Central memory CD8-positive, alpha-beta T cell (primary cell): ENCODE measurements at regions not wholly inside any gene's neighbourhood (a gene's known extent, or its start where the extent isn't known, plus 50 kb on each side); places are given as distances from the start of the nearest gene placed in this dataset.

Experiments
- ATAC-seq: fragments of 150-1000 bp; cut with Tn5 transposase; replicated peaks from 2 replicates; pipeline ENCODE4 v1.10.0; 2022; ENCODE audit warnings: mild to moderate bottlenecking, moderate FRiP score, moderate number of reproducible peaks; ENCODE audit not compliant: poor library complexity, severe bottlenecking; ENCODE audit errors: extremely low read depth
- DNase-seq, 2 donors: peaks; one replicate each; pipeline ENCODE4 v3.0.0; 2021; ENCODE audit warnings: low spot score in 2 of 2
- H3K27ac Mint-ChIP-seq: one replicate; pipeline ENCODE4 v1.8.0; 2022; ENCODE audit warnings: low read depth, mild to moderate bottlenecking, moderate library complexity, mixed read lengths
- H3K27me3 Mint-ChIP-seq: one replicate; pipeline ENCODE4 v1.8.0; 2022; ENCODE audit warnings: mixed read lengths
- H3K36me3 Mint-ChIP-seq: one replicate; pipeline ENCODE4 v1.8.0; 2022; ENCODE audit warnings: mild to moderate bottlenecking, moderate library complexity, mixed read lengths; ENCODE audit not compliant: insufficient read depth
- H3K4me1 Mint-ChIP-seq: one replicate; pipeline ENCODE4 v1.8.0; 2022; ENCODE audit warnings: mixed read lengths
- H3K4me3 Mint-ChIP-seq: one replicate; pipeline ENCODE4 v1.8.0; 2022; ENCODE audit warnings: mild to moderate bottlenecking, moderate library complexity, mixed read lengths
- H3K9me3 Mint-ChIP-seq: one replicate; pipeline ENCODE4 v1.8.0; 2022; ENCODE audit warnings: mixed read lengths

DNA sequence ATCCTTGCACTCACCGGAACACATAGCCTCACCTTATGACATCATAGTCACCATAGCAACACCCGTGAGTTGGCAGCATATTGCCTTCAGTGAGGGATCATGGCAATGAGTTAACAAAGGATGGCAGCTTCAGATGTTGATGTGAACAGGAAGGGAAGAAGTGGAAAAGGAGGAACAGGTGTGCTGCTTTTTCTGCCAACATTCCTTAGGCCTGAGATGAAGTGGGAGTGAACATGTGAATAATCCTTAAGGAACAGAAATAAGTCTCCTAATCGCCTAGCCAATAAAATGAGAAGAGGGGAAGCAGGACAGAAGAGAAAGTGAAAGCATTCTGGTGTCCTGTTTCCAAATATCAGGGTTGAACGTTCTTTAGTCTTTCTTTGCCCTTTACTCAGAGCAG lies 360.0 kb downstream of the BRINP1 start:
- ATAC-seq: no peak
- no peak for DNase-seq
- Mint-ChIP-seq H3K36me3 (no peaks in the 10 kb centered on the region), H3K4me3 (no peak overlapping the region), H3K27ac (no peak overlapping the region), H3K4me1 (no peaks in the 10 kb centered on the region), H3K27me3 (no peaks in the 10 kb centered on the region), H3K9me3 (peaks cover 17% of the 10 kb centered on the region)

DNA sequence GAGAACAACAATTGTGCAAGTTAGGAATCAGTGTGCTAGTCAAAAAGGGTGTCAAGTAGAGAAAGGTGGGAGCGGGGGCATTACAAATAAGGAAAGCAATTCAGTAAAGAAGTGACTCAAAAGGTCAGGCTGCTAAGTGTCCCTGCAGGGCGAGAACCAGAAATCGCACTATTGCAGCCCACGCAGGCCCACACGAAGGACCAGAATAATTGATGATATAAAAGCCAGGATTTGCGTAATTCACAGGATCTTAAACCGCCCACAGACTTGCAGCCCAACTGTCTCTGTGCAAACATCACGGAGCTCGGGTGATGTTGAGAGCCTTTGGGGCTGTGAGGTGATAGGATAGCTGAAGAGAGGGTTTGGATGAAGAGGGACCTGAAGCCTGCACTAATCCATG lies 349.0 kb downstream of the BRINP1 start:
- H3K36me3 Mint-ChIP-seq: peaks cover 3% of the 10 kb centered on the region
- DNase-seq (no peak), ATAC-seq (no peak)
- no peaks in the 10 kb centered on the region for H3K4me1 Mint-ChIP-seq
- no peaks in the 10 kb centered on the region for H3K27me3 Mint-ChIP-seq
- no peak overlapping the region for H3K27ac Mint-ChIP-seq
- H3K4me3 Mint-ChIP-seq: no peak overlapping the region
- peaks cover 5% of the 10 kb centered on the region for H3K9me3 Mint-ChIP-seq

DNA sequence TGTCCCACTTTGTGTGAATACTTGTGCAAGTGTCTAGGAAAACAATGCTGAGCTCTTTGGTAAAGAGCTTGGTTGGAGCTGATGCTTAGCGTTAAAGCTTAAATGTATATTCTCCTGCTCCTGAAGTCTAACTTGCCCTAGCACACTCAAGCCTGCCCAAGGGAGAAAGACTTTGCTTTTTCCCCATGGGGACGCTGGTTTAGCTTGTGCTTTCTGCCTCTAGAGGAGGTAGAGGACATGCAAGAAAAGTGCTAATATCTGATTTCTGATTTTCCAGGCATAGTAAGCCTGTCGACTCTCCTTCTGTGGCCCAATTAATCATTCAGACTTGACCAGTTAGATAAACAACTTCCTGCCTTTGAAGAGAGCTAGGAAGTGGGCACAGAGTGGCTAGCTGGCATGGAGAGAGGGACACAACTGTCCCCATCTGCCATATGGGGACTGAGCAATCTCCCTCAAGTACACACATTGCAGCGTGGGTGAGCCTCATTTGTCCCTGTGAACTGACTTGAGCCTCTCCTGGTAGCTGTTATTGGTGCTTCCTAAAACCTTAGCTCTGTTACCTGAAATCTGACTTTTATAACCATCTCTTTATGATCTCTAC lies 348.4 kb downstream of the BRINP1 start:
- H3K36me3 Mint-ChIP-seq: peaks cover 3% of the 10 kb centered on the region
- H3K27me3 Mint-ChIP-seq: no peaks in the 10 kb centered on the region

DNA sequence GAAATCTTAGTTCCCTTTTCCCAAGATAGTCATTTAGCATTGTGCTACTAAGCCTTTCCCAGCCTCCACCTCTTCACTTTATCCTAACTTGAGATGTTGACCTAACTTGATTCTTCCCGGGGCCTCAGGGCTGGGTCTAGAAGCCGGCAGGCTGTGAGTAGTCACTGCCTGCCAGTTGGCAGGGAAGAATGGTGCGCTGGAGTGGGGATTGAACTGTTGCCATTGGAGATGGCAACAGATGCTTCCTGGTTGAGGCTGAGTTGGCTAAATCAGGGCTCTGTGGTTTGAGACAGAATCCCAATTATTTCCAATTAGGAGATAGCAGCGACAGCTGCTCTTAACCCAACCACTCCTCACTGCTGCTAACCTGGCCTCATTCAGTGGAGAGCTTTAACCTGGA lies 343.1 kb downstream of the BRINP1 start:
- ATAC-seq (no peak), DNase-seq (no peak)
- peaks cover 15% of the 10 kb centered on the region for H3K9me3 Mint-ChIP-seq
- H3K4me1 Mint-ChIP-seq: no peaks in the 10 kb centered on the region
- peaks cover 3% of the 10 kb centered on the region for H3K36me3 Mint-ChIP-seq
- H3K27ac Mint-ChIP-seq: no peak overlapping the region
- H3K27me3 Mint-ChIP-seq: no peaks in the 10 kb centered on the region
- no peak overlapping the region for H3K4me3 Mint-ChIP-seq

More for the DNA sequence above, 348.4 kb downstream of the BRINP1 start:
- H3K27ac Mint-ChIP-seq: no peak overlapping the region
- no peak for ATAC-seq
- H3K4me3 Mint-ChIP-seq: no peak overlapping the region
- H3K9me3 Mint-ChIP-seq: peaks cover 5% of the 10 kb centered on the region
- H3K4me1 Mint-ChIP-seq: no peaks in the 10 kb centered on the region
- DNase-seq: no peak

DNA sequence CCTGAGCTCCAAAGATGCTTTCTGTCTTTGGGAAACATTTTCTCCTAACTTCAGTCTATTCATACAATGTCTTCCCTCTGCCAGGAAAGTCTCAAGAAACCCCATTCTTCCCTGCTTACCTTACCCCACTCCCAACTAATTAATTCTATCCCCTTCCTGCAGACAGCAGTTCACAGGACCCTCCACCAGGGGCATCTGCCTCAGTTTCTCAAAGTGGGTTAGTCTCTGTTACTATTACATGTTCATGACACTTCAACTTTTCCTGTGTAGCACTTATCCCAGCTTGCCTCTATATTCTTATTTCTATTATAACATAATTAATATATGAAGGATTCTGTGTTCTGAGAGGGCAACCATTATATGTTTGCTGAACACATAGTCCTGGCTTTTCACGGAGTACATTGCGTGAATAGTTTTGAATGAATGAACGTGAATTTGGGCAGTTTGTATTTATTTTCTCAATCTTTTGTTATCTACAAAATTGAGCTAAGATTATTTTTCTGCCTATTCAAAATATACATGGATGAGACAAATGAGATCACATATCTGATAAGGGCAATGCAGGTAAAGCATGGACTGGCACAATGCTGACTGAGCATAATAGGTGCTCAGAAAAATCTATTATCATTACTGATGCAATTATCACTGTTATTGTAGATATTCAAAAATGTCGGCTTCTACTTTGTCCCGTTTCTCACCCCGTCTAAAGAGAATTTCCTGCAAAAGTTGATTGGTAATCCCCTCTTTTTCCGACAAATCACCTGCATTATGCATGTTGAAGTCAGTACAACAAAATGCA lies 341.1 kb downstream of the BRINP1 start:
- Mint-ChIP-seq H3K4me1 (no peaks in the 10 kb centered on the region), H3K4me3 (no peak overlapping the region), H3K27me3 (no peaks in the 10 kb centered on the region), H3K27ac (no peak overlapping the region), H3K9me3 (peaks cover 19% of the 10 kb centered on the region), H3K36me3 (no peaks in the 10 kb centered on the region)
- ATAC-seq: no peak
- DNase-seq: no peak

DNA sequence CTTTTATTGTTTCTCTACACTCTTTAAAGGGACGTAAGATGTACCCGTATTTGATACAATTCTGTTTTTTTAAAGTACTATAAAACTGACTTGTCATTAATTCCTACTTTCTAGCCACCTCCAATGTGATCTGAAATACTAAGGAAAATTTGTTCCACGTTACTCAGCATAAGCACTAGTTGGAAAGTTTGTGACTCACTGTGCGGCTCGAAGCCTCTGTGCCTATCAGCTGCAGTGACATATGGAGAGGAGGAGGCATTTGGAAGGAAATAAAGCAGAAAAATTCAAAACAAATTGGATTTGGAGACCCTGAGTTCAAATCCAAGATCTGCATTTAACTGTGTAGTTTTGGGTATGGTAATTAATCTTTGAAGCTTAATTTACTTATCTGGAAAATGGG lies 339.3 kb downstream of the BRINP1 start:
- Mint-ChIP-seq H3K9me3 (peaks cover 30% of the 10 kb centered on the region), H3K36me3 (no peaks in the 10 kb centered on the region), H3K27me3 (no peaks in the 10 kb centered on the region)

DNA sequence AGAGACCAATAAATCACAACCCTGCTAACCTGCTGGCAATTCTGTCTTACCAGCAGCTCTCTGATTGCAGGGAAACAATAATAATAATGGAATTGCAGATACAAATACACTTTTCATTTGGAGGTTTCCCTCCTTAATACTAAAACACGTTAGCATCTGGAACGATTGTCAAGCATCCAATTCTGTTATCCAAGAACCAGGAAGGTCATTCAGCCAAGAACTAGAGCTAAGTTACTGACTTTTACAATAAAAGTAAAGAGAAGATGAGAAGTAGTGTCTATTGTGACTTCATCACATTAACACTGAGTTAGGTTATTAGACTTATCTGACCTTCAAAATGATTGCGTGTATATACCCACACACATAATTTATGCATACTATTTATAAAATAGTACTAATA lies 335.6 kb downstream of the BRINP1 start:
- Mint-ChIP-seq H3K4me3 (no peak overlapping the region), H3K4me1 (no peaks in the 10 kb centered on the region), H3K9me3 (peaks cover 20% of the 10 kb centered on the region), H3K27me3 (no peaks in the 10 kb centered on the region), H3K36me3 (no peaks in the 10 kb centered on the region), H3K27ac (no peak overlapping the region)
- ATAC-seq (no peak), DNase-seq (no peak)

More for the DNA sequence above, 339.3 kb downstream of the BRINP1 start:
- no peak overlapping the region for H3K4me3 Mint-ChIP-seq
- no peak for DNase-seq
- no peaks in the 10 kb centered on the region for H3K4me1 Mint-ChIP-seq
- H3K27ac Mint-ChIP-seq: no peak overlapping the region
- no peak for ATAC-seq

DNA sequence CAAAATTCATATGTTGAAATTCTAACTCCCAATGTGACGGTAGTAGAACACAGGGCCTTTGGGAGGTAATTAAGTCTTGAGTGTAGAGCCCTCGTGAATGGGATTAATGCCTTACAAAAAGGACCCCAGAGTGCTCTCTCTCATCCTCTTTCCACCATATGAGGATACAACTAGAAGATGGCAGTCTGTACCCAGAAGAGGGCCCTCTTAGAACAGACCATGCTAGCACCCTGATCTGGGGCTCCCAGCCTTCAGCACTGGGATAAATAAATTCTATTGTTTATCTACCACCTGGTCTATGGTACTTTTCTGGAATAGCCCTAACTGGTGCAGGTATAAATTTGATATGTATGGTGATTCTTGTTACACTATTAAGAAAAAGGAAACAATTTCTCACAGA lies 332.3 kb downstream of the BRINP1 start:
- ATAC-seq (no peak), DNase-seq (no peak)
- Mint-ChIP-seq H3K36me3 (peaks cover 1% of the 10 kb centered on the region), H3K9me3 (peaks cover 15% of the 10 kb centered on the region), H3K4me1 (no peaks in the 10 kb centered on the region), H3K4me3 (no peak overlapping the region), H3K27me3 (no peaks in the 10 kb centered on the region), H3K27ac (no peak overlapping the region)

DNA sequence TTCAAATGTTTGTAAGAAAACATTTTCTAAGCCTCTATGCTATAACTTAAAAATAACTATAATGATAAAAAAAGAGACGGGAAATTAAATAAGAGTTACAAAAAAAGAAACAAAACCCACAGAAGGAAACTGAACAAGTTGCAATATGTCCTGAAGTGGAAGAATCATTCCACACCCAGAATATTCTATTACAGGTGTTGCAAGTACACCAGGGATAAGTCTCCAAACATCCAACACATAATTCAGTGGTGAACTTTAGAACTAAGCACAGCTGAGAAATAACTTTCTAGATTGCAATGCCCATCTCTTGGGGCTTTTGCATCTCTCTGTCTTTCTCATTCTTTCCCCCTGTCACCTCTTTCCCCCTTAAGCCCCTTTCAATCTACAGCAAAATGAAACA lies 325.2 kb downstream of the BRINP1 start:
- DNase-seq (no peak), ATAC-seq (no peak)
- peaks cover 10% of the 10 kb centered on the region for H3K9me3 Mint-ChIP-seq
- no peak overlapping the region for H3K4me3 Mint-ChIP-seq
- no peaks in the 10 kb centered on the region for H3K27me3 Mint-ChIP-seq
- H3K27ac Mint-ChIP-seq: no peak overlapping the region
- peaks cover 1% of the 10 kb centered on the region for H3K36me3 Mint-ChIP-seq
- H3K4me1 Mint-ChIP-seq: no peaks in the 10 kb centered on the region

DNA sequence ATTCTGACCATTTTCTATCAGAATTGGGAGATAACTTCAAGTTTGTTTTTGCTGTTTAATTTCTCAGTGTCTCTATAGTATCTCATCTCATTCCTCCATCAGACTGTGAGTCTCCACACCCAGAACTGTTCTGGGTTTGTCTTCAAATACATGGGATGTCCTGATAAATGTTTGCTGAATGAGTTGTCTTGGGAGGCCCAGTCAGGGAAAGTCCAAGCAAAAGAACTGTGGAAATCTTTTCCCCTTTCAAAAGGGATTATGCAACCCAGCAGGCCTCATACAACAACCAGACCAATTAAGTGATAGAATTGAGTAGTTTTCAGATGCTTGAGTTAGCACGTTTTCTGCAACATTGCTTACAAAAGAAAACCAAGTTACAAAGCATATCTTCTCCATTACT lies 324.4 kb downstream of the BRINP1 start:
- Mint-ChIP-seq H3K4me1 (no peaks in the 10 kb centered on the region), H3K4me3 (no peak overlapping the region), H3K27me3 (no peaks in the 10 kb centered on the region), H3K27ac (no peak overlapping the region), H3K9me3 (peaks cover 10% of the 10 kb centered on the region), H3K36me3 (peaks cover 2% of the 10 kb centered on the region)
- DNase-seq (no peak), ATAC-seq (no peak)

DNA sequence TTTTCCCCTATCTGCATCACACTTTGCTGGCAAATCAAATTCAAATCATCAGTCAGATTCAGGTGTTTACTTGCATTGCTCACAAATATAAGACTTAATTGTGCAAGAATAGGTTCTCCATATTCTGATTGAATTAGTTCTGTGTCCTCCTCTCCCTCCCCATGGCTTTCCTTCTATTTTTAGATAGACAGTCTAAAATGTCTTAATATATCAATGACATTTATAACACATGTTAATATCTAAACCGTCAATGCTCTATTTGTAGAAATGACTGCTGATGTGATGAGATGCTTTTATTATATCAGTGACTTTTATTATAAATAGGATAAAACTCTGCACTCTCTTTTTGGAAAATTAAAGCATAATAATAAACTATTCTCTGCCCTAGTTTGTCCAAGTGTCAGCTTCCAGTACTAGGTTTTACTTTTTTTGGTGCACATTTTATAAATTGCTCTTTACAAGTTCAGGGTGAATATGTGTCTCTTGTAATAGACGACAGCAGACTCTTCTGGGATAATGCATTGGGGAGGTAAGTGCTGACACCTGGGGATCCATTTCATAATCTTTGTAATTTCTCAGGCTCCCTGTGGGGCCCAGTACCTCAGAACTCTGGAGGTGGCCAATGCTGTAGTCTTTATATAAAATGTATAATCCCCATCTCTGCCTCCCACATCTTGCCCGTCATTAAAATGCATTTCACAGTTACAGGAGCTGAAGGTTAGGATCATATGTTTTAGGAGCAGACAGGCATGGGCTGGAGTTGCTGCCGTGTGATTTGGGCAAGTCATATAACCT lies 321.5 kb downstream of the BRINP1 start:
- Mint-ChIP-seq H3K27ac (no peak overlapping the region), H3K36me3 (peaks cover 2% of the 10 kb centered on the region), H3K4me3 (no peak overlapping the region), H3K27me3 (no peaks in the 10 kb centered on the region), H3K9me3 (peaks cover 10% of the 10 kb centered on the region), H3K4me1 (no peaks in the 10 kb centered on the region)
- no peak for DNase-seq
- no peak for ATAC-seq

DNA sequence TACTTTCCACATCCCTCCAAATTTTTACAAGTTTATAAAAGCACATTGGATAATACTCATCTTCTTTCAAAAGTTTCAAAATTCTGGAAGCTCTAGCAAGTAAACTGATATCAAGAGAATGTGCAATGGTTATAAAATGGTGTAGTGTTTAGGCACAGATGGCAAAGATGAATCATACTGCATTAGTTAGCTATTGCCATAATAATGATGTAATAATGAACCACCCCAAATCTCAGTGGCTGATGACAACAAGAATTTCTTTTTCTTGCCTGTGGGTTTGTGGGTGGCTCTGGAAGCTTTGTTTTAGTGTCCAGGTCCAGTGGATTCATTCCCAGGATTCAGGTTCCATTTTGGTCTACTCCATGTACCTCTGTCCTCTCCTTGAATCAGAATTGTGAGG lies 319.0 kb downstream of the BRINP1 start:
- DNase-seq (no peak), ATAC-seq (no peak)
- Mint-ChIP-seq H3K27ac (no peak overlapping the region), H3K4me3 (no peak overlapping the region), H3K4me1 (no peaks in the 10 kb centered on the region), H3K27me3 (no peaks in the 10 kb centered on the region), H3K9me3 (peaks cover 6% of the 10 kb centered on the region), H3K36me3 (peaks cover 2% of the 10 kb centered on the region)
